T-helper 17 cell (primary cell): ENCODE measurements at regions not wholly inside any gene's neighbourhood (a gene's known extent, or its start where the extent isn't known, plus 50 kb on each side); places are given as distances from the start of the nearest gene placed in this dataset.
"Not testable (repeated sequence)": the region's sequence is repeated elsewhere in the genome, so short reads cannot be mapped to it uniquely, and the experiment has no call there.

Experiments
- ATAC-seq: fragments of 150-1000 bp; cut with Tn5 transposase; 2 replicates; pipeline ENCODE4 v1.10.0; 2021; ENCODE audit warnings: mild to moderate bottlenecking, moderate library complexity
- DNase-seq, 3 donors: peaks; one replicate each; pipeline versions ENCODE4 v3.0.0 to v3.0.0-alpha.2; 2020 to 2021
- H3K9me3 ChIP-seq: one replicate; pipeline ENCODE4 v1.7.0; 2013; ENCODE audit warnings: low read length, mild to moderate bottlenecking; ENCODE audit not compliant: control insufficient read depth, poor library complexity, severe bottlenecking
- H3K27ac Mint-ChIP-seq: one replicate; pipeline ENCODE4 v1.8.0; 2022; ENCODE audit warnings: mild to moderate bottlenecking, moderate library complexity, mixed read lengths
- H3K27me3 Mint-ChIP-seq: one replicate; pipeline ENCODE4 v1.8.0; 2022; ENCODE audit warnings: mixed read lengths
- H3K36me3 Mint-ChIP-seq: one replicate; pipeline ENCODE4 v1.8.0; 2022; ENCODE audit warnings: low read depth, mixed read lengths
- H3K4me1 Mint-ChIP-seq: one replicate; pipeline ENCODE4 v1.8.0; 2022; ENCODE audit warnings: mild to moderate bottlenecking, mixed read lengths
- H3K4me3 Mint-ChIP-seq: one replicate; pipeline ENCODE4 v1.8.0; 2022; ENCODE audit warnings: mild to moderate bottlenecking, moderate library complexity, mixed read lengths

DNA sequence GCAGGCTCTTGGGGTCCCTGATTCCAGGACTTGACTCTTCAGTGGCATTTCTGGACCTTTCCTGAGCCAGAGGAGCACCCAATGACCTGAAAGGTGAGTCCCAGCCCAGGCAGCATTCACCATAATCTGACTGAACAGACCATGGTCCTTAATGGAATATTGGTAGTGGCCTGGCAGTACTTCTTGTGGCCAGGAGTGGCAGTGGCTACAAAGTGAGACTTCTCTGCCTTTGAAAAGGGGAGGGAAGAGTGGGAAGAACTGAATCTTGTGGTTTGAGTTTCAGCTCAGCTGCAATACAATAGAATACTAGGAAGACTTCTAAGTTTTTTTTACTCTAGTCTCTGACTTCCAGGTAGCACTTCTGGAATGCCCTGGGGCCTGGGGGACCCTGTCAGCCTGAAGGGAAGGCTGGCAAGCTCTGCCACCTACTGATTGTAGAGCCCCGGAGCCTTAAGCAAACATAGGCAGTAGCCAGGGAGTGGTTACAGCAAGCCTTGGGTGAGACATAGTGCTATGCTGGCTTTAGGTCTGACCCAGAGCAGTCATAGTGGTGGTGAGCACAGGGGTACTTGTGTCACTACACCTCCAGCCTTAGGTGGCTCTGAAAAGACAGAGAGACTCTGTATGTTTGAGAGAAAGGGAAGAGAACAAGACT, 674.2 kb upstream of the MANEA start:
- Mint-ChIP-seq H3K4me1 (no peaks in the 10 kb centered on the region), H3K36me3 (no peaks in the 10 kb centered on the region), H3K27ac (no peak overlapping the region), H3K4me3 (no peak overlapping the region), H3K27me3 (no peaks in the 10 kb centered on the region)
- no peaks in the 10 kb centered on the region for H3K9me3 ChIP-seq
- DNase-seq (no peak), ATAC-seq (no peak)

DNA sequence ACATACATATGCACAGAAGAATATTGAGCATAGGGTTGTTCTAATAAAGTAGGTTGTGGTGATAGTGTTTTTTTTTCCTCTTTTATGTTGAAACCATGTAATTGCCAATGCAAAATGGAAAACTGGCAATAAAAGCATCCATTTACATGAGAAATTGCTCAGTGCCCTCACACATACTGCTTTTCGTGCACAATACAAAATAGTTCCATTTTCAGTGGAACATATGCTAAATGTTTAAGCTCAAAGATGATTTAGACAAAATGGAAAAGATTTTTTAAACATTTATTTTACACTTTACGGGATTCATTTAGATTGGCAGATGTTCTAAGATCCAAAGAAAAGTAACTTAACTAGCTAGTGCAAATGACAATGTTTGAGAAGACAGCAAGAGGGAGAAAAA, 678.1 kb upstream of the MANEA start:
- DNase-seq (no peak), ATAC-seq (no peak)
- no peaks in the 10 kb centered on the region for H3K27me3 Mint-ChIP-seq

DNA sequence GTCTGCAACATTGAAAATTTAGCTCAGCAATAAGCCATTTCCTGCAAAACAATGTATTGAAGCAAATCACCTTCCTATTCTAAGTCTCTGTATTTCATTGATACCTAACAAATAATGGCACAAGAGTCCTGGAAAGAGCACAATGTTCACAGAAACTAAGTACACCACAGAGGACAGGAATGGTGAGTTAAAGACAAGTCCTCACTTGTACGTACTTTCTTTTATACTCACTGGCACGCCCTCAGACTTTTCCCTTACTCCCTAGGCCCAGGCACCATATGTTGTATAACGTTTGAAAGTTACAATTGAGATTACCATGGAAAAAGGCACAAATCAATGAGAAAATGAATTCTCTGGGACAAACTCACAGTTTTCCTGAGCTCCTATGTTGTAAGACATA, 683.0 kb upstream of the MANEA start:
- no peaks in the 10 kb centered on the region for H3K27me3 Mint-ChIP-seq
- H3K9me3 ChIP-seq, result no peaks in the 10 kb centered on the region
- H3K4me3 Mint-ChIP-seq, result no peak overlapping the region
- no peak overlapping the region for H3K27ac Mint-ChIP-seq
- H3K36me3 Mint-ChIP-seq, result no peaks in the 10 kb centered on the region
- ATAC-seq, result no peak
- DNase-seq, result no peak
- H3K4me1 Mint-ChIP-seq, result no peaks in the 10 kb centered on the region

More for the DNA sequence above, 678.1 kb upstream of the MANEA start:
- H3K27ac Mint-ChIP-seq, result no peak overlapping the region
- H3K36me3 Mint-ChIP-seq, result no peaks in the 10 kb centered on the region
- H3K4me3 Mint-ChIP-seq, result no peak overlapping the region
- H3K4me1 Mint-ChIP-seq, result no peaks in the 10 kb centered on the region
- no peaks in the 10 kb centered on the region for H3K9me3 ChIP-seq

DNA sequence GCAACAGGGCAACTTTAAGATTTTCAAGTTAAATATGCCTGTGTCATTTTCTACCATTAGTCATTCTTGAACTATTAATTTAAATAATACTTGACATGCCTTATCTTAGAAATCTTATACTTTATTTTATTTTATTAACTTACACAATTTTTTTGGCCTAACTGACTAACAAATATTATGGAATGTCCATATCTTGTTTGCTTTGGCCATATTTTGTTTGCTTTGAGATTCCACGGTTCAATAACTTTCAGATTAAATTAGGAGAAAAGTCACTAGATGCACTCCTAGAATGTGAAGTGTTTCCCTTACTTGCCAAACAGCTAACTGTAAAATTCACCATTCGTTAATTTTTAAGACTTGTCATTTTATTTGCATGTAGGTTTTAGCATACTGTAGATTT, 684.0 kb upstream of the MANEA start:
- DNase-seq (no peak), ATAC-seq (no peak)
- Mint-ChIP-seq H3K27ac (no peak overlapping the region), H3K27me3 (no peaks in the 10 kb centered on the region), H3K36me3 (no peaks in the 10 kb centered on the region), H3K4me1 (no peaks in the 10 kb centered on the region), H3K4me3 (no peak overlapping the region)
- no peaks in the 10 kb centered on the region for H3K9me3 ChIP-seq

DNA sequence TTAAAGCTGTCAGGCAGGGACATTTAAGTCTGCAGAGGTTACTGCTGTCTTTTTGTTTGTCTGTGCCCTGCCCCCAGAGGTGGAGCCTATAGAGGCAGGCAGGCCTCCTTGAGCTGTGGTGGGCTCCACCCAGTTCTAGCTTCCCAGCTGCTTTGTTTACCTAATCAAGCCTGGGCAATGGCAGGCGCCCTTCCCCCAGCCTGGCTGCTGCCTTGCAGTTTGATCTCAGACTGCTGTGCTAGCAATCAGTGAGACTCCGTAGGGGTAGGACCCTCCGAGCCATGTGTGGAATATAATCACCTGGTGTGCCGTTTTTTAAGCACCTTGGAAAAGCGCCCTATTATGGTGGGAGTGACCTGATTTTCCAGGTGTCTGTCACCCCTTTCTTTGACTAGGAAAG, 703.5 kb upstream of the MANEA start:
- not testable (repeated sequence) for H3K4me1 Mint-ChIP-seq, DNase-seq, ATAC-seq, H3K27me3 Mint-ChIP-seq, H3K4me3 Mint-ChIP-seq, H3K27ac Mint-ChIP-seq, H3K36me3 Mint-ChIP-seq, H3K9me3 ChIP-seq

DNA sequence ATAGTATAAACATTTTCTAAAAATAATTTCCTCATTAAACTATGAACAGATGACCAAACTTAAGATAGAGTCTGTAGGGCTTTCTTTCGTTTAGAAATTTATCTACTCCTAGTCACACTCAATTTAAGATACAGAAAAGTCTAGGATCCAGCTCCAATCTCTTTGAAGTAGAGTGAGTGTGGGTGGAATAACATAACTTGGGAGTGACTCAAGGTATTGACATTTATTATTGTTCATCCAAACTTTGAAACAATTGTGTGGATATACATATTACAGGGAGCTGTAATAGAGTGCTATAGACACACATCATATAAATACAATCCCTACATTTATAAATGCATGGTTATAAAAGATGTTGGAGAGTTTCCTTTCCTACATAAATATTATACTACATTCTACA, 715.2 kb upstream of the MANEA start:
- no peak for ATAC-seq
- no peak overlapping the region for H3K27ac Mint-ChIP-seq
- H3K27me3 Mint-ChIP-seq, result no peaks in the 10 kb centered on the region

DNA sequence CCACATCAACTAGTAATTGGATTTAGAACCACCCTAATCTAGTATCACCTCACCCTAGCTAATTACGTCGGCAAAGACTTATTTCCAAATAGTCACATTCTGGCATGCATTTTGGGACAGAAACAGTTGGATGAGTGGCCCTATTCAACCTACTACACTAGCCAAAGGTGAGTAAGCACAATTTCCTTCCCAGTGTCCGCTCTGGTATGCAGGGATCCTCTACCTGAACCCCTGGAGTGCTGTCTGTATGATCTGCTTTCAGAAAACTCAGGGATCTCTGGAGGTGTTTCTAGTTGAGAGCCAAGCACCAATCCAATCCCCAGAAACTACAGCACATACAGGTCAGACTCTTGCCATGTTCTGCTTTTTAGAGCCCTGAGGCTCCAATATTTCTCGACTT, 717.4 kb upstream of the MANEA start:
- Mint-ChIP-seq H3K27ac (no peak overlapping the region), H3K36me3 (no peaks in the 10 kb centered on the region), H3K4me1 (no peaks in the 10 kb centered on the region), H3K4me3 (no peak overlapping the region), H3K27me3 (no peaks in the 10 kb centered on the region)
- ATAC-seq (no peak), DNase-seq (no peak)
- no peaks in the 10 kb centered on the region for H3K9me3 ChIP-seq

More for the DNA sequence above, 715.2 kb upstream of the MANEA start:
- no peak for DNase-seq
- Mint-ChIP-seq H3K4me1 (no peaks in the 10 kb centered on the region), H3K36me3 (no peaks in the 10 kb centered on the region), H3K4me3 (no peak overlapping the region)
- H3K9me3 ChIP-seq, result no peaks in the 10 kb centered on the region

DNA sequence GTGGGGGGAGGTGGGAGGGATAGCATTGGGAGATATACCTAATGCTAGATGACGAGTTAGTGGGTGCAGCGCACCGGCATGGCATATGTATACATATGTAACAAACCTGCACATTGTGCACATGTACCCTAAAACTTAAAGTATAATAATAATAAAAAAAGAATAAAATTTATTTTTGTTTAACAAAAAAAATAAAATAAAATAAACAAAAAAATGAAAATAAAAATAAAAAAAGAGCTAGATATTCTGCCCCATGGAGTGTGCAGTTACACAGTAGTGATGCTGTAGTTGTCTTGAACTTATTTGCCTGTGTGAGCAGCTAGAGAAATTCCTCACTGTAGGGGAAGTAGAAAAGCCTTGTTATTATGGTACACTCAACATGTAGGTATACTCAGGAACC, 720.3 kb upstream of the MANEA start:
- not testable (repeated sequence) for H3K4me1 Mint-ChIP-seq, H3K9me3 ChIP-seq, H3K27me3 Mint-ChIP-seq, H3K36me3 Mint-ChIP-seq, ATAC-seq, H3K4me3 Mint-ChIP-seq, H3K27ac Mint-ChIP-seq, DNase-seq

DNA sequence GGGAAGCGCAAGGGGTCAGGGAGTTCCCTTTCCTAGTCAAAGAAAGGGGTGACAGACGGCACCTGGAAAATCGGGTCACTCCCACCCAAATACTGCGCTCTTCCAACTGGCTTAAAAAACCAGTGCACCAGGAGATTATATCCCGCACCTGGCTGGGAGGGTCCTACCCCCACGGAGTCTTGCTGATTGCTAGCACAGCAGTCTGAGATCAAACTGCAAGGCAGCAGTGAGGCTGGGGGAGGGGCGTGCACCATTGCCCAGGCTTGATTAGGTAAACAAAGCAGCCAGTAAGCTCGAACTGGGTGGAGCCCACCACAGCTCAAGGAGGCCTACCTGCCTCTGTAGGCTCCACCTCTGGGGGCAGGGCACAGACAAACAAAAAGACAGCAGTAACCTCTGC, 726.0 kb upstream of the MANEA start:
- H3K4me3 Mint-ChIP-seq, ATAC-seq, H3K9me3 ChIP-seq, DNase-seq, H3K36me3 Mint-ChIP-seq, H3K27me3 Mint-ChIP-seq, H3K4me1 Mint-ChIP-seq, H3K27ac Mint-ChIP-seq: not testable (repeated sequence)

DNA sequence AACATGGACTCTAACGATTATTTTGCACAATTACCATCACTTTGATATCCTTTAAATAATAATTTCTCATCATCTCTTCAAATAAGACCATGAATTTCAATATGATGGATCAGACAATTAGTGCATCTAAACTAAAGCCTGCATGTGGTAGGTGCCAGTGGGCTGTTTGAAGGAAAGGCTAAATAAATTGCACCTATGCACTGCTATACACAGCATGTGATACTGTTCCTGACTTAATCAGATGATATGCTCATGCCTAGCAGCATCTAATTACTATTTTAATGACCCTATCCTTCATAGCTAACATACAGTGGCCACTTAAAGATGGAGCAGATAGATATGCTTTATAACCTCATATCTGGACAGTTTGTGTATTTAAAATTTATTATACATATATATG, 731.6 kb upstream of the MANEA start:
- Mint-ChIP-seq H3K4me3 (no peak overlapping the region), H3K4me1 (no peaks in the 10 kb centered on the region), H3K27ac (no peak overlapping the region), H3K27me3 (no peaks in the 10 kb centered on the region), H3K36me3 (no peaks in the 10 kb centered on the region)
- ATAC-seq (no peak), DNase-seq (no peak)
- no peaks in the 10 kb centered on the region for H3K9me3 ChIP-seq

DNA sequence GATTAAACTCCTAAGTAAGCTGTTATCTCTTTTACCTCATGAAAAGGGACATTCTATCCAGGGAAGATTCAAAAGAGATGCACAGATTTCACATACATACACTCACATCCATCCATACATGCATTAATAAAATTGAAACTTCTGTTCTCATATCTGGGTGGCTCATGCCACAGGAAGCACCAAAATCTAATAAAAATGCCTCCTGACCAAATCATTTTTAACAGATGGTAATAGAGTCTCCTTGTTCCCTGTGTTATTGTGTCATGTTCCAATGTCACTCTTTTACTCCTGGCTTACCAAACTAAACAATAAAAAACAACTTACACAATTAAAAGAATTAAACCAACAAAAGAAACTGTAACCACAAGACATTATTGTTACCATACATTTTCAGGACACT, 742.1 kb upstream of the MANEA start:
- Mint-ChIP-seq H3K27ac (no peak overlapping the region), H3K4me3 (no peak overlapping the region), H3K36me3 (no peaks in the 10 kb centered on the region), H3K27me3 (no peaks in the 10 kb centered on the region), H3K4me1 (no peaks in the 10 kb centered on the region)
- ATAC-seq (no peak), DNase-seq (no peak)
- peaks cover 3% of the 10 kb centered on the region for H3K9me3 ChIP-seq

DNA sequence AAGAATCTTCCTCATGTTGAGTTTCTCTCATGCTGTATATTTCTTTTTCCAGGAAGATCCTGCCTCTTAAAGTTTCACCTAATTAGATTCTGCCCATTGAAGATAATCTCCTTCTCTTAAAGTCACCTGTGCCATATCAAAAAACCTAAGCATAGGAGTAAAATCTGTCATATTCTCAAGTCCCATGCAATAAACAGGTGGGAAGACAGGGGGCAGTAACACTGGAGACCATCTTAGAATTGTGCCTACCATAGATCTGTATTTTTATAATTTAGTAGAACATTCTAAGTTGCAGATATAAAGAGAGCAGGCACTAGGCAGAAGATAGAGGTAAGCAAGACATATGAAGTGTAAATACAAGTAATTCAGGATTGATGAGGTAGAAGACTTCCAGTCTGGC, 763.5 kb upstream of the MANEA start:
- H3K27ac Mint-ChIP-seq, result no peak overlapping the region
- H3K36me3 Mint-ChIP-seq, result no peaks in the 10 kb centered on the region
- no peaks in the 10 kb centered on the region for H3K9me3 ChIP-seq
- H3K27me3 Mint-ChIP-seq, result no peaks in the 10 kb centered on the region
- DNase-seq (no peak), ATAC-seq (no peak)
- H3K4me1 Mint-ChIP-seq, result no peaks in the 10 kb centered on the region
- H3K4me3 Mint-ChIP-seq, result no peak overlapping the region

DNA sequence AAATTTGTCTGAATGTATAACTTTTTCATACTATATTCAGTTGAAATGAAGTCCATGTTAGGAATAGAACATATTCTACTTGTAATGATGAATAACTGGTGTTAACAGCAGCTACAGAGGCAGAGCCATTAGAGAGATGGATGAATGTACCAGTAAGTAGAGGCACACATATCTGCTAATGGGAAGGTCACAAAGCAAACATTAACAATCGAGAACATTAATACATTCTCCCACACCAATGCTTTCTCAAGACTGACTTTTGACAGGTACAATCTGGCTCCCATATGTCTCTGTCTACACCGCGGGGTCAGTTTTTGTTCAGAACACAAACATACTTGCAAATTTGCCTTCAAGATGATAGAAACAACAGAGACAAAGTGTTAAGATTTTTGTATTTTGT, 776.0 kb upstream of the MANEA start:
- no peaks in the 10 kb centered on the region for H3K9me3 ChIP-seq
- Mint-ChIP-seq H3K4me3 (no peak overlapping the region), H3K4me1 (no peaks in the 10 kb centered on the region), H3K27me3 (no peaks in the 10 kb centered on the region), H3K27ac (no peak overlapping the region), H3K36me3 (no peaks in the 10 kb centered on the region)
- ATAC-seq, result no peak
- DNase-seq, result no peak

DNA sequence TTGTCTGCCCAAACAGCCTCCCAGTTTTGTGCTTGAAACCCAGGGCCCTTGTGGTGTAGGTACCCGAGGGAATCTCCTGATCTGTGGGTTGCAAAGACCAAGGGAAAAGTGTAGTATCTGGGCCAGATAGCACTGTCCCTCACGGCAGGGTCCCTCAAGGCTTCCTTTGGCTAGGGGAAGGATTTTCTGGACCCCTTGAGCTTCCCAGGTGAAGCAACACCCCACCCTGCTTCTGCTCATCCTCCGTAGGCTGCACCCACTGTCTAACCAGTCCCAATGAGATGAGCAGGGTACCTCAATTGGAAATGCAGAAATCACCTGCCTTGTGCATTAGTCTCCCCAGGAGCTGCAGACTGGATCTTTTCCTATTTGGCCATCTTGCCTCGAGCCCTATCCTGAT, 791.8 kb upstream of the MANEA start:
- ATAC-seq, result no peak
- Mint-ChIP-seq H3K27me3 (no peaks in the 10 kb centered on the region), H3K4me3 (no peak overlapping the region), H3K36me3 (no peaks in the 10 kb centered on the region), H3K4me1 (no peaks in the 10 kb centered on the region), H3K27ac (no peak overlapping the region)
- DNase-seq, result no peak
- no peaks in the 10 kb centered on the region for H3K9me3 ChIP-seq
